ENCODE measurements at regions not wholly inside any gene's neighbourhood (a gene's known extent, or its start where the extent isn't known, plus 50 kb on each side); places are given as distances from the start of the nearest gene placed in this dataset.

DNA sequence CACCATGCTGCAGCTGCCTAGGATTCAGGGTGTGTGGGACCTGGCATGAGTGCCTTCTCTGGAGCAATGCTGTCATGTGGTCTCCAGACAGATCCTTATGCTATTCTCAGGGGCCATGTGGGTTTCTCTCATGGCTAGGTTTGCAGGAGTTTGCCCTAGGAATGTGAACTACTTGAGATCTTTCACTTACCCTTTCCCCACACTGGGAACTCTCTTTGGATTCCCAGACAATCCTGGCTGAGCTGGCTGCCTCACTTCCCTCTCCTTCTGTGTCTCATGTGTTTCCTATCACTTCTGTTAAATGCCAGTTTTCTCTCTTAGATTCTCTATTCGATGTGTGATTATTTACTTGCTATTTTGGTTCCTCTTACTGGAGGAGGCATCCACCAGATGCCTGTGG is 270.2 kb upstream of the RASA1 start:
- in situ Hi-C loops (cut with MboI; ENCODE audit: low sequenced_read_pairs), result no loop called here

More for the DNA sequence above, 270.2 kb upstream of the RASA1 start:
- Histone ChIP-seq H3K18ac (ENCODE audit: low read depth, low read length) (no peak overlapping the region), H3K4ac (ENCODE audit: low read depth, low read length) (no peak overlapping the region), H3K27ac (ENCODE audit: insufficient read depth, low read length) (no peak overlapping the region), H3K23ac (ENCODE audit: low read depth, low read length) (no peak overlapping the region), H4K8ac (ENCODE audit: low read depth in 2 of 2, low read length in 2 of 2) (no peak overlapping the region), H4K20me1 (ENCODE audit: insufficient read depth, low read length) (no peaks in the 10 kb centered on the region), H3K36me3 (ENCODE audit: control insufficient read depth, insufficient read depth, low read length) (no peaks in the 10 kb centered on the region), H4K91ac (ENCODE audit: insufficient read depth, low read depth, low read length) (no peak overlapping the region), H2AK9ac (replicated peaks; ENCODE audit: low read depth, low read length, poor library complexity) (no peak overlapping the region), H3K9me1 (ENCODE audit: insufficient read depth, low read length) (no peaks in the 10 kb centered on the region), H3K79me1 (ENCODE audit: low read depth in 1 of 2, low read length in 2 of 2) (no peaks in the 10 kb centered on the region), H2AFZ (replicated peaks; ENCODE audit: low read length, poor library complexity) (no peak overlapping the region), H2BK120ac (ENCODE audit: low read depth, low read length) (no peak overlapping the region), H3K27me3 (ENCODE audit: control insufficient read depth, insufficient read depth, low read length) (peaks cover 4% of the 10 kb centered on the region), H3K4me2 (ENCODE audit: low read depth, low read length) (no peak overlapping the region), H4K5ac (ENCODE audit: low read depth, low read length) (no peak overlapping the region), H3K4me1 (ENCODE audit: control insufficient read depth, insufficient read depth, low read length) (no peaks in the 10 kb centered on the region), H2BK5ac (ENCODE audit: low read depth, low read length, poor library complexity, severe bottlenecking) (no peak overlapping the region), H3K9ac (ENCODE audit: low read depth, low read length) (no peak overlapping the region), H3K56ac (ENCODE audit: extremely low read depth, insufficient read depth, low read length) (no peak overlapping the region), H3K9me3 (ENCODE audit: control insufficient read depth, insufficient read depth, low read length) (no peaks in the 10 kb centered on the region), H2BK20ac (ENCODE audit: low read depth, low read length) (no peak overlapping the region), H2BK15ac (ENCODE audit: low read depth, low read length) (no peak overlapping the region), H3K4me3 (ENCODE audit: insufficient read depth, low read depth, low read length) (no peak overlapping the region), H3K14ac (replicated peaks; ENCODE audit: low read depth, low read length) (no peak overlapping the region), H2AK5ac (ENCODE audit: low read depth, low read length) (no peak overlapping the region)
- no CpG with 5 or more reads among the region's 1 CpG for WGBS, 2 experiments (ENCODE audit: extremely low coverage in 2 of 2, insufficient read length in 1 of 2)
- intact Hi-C loops (cut with micrococcal nuclease) (no loop called here), dilution Hi-C loops (cut with HindIII; ENCODE audit: low sequenced_read_pairs, unreplicated experiment) (no loop called here)
- CTCF ChIA-PET, result no interaction called here
- no TSS peak for BruUV-seq (replicated peaks)
- TF ChIP-seq, protein P1, sequence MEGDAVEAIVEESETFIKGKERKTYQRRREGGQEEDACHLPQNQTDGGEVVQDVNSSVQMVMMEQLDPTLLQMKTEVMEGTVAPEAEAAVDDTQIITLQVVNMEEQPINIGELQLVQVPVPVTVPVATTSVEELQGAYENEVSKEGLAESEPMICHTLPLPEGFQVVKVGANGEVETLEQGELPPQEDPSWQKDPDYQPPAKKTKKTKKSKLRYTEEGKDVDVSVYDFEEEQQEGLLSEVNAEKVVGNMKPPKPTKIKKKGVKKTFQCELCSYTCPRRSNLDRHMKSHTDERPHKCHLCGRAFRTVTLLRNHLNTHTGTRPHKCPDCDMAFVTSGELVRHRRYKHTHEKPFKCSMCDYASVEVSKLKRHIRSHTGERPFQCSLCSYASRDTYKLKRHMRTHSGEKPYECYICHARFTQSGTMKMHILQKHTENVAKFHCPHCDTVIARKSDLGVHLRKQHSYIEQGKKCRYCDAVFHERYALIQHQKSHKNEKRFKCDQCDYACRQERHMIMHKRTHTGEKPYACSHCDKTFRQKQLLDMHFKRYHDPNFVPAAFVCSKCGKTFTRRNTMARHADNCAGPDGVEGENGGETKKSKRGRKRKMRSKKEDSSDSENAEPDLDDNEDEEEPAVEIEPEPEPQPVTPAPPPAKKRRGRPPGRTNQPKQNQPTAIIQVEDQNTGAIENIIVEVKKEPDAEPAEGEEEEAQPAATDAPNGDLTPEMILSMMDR (conservative IDR thresholded peaks at IDR 0.05; ENCODE audit: low read depth, low read length), result no peak
- TF ChIP-seq MAFK (IDR thresholded peaks at IDR 0.05; ENCODE audit: low read depth, low read length) (no peak), CHD1 (IDR thresholded peaks at IDR 0.05; ENCODE audit: low read depth, low read length) (no peak), POLR2A (IDR thresholded peaks at IDR 0.05; ENCODE audit: low read depth, low read length) (no peak), MXI1 (IDR thresholded peaks at IDR 0.05; ENCODE audit: borderline replicate concordance, low read depth, low read length) (no peak), SMC3 (IDR thresholded peaks at IDR 0.05; ENCODE audit: low read depth, low read length) (no peak), RCOR1 (IDR thresholded peaks at IDR 0.05; ENCODE audit: insufficient replicate concordance, low read length) (no peak), BHLHE40 (IDR thresholded peaks at IDR 0.05; ENCODE audit: low read depth, low read length) (no peak), RFX5 (IDR thresholded peaks at IDR 0.05; ENCODE audit: low read depth, low read length) (no peak), RAD21 (IDR thresholded peaks at IDR 0.05; ENCODE audit: low read length) (no peak), CEBPB (IDR thresholded peaks at IDR 0.05; ENCODE audit: low read depth, low read length) (no peak), FOS (IDR thresholded peaks at IDR 0.05; ENCODE audit: low read depth, low read length) (no peak)
- TF ChIP-seq, protein P2, sequence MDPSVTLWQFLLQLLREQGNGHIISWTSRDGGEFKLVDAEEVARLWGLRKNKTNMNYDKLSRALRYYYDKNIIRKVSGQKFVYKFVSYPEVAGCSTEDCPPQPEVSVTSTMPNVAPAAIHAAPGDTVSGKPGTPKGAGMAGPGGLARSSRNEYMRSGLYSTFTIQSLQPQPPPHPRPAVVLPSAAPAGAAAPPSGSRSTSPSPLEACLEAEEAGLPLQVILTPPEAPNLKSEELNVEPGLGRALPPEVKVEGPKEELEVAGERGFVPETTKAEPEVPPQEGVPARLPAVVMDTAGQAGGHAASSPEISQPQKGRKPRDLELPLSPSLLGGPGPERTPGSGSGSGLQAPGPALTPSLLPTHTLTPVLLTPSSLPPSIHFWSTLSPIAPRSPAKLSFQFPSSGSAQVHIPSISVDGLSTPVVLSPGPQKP (IDR thresholded peaks at IDR 0.05; ENCODE audit: borderline replicate concordance, low read depth, low read length), result no peak
- TF ChIP-seq, protein P3, sequence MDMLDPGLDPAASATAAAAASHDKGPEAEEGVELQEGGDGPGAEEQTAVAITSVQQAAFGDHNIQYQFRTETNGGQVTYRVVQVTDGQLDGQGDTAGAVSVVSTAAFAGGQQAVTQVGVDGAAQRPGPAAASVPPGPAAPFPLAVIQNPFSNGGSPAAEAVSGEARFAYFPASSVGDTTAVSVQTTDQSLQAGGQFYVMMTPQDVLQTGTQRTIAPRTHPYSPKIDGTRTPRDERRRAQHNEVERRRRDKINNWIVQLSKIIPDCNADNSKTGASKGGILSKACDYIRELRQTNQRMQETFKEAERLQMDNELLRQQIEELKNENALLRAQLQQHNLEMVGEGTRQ (IDR thresholded peaks at IDR 0.05; ENCODE audit: low read depth, low read length), result no peak
- POLR2A ChIA-PET (ENCODE audit: unreplicated experiment), result no interaction called here
- no peak for DNase-seq
- no peak for ATAC-seq (ENCODE audit: low read depth)
